Activated B cell treated with CpG ODN at 0.5 μM for 24 hours (primary cell): ENCODE measurements at regions not wholly inside any gene's neighbourhood (a gene's known extent, or its start where the extent isn't known, plus 50 kb on each side); places are given as distances from the start of the nearest gene placed in this dataset.

Experiments used
- ATAC-seq: fragments of 200-7000 bp; cut with Tn5 transposase; one replicate; pipeline ENCODE4 v1.10.0; 2021; ENCODE audit warnings: low read depth, mild to moderate bottlenecking, moderate library complexity
- CTCF ChIA-PET: fragments of 350-600 bp; sonication (Branson Sonifier 250); formaldehyde crosslinking; loops from one replicate; lab custom pipeline; 2021; ENCODE audit warnings: antibody characterized with exemption; lab: Charles Lee
- POLR2A ChIA-PET: fragments of 350-600 bp; sonication (Branson Sonifier 250); formaldehyde crosslinking; loops from one replicate; lab custom pipeline; 2021; ENCODE audit warnings: antibody characterized with exemption; lab: Charles Lee
- DNase-seq: peaks from one replicate; pipeline ENCODE4 v3.0.0; 2022
- H3K27ac Mint-ChIP-seq: one replicate; pipeline ENCODE4 v1.8.0; 2020; ENCODE audit warnings: mixed read lengths
- H3K27me3 Mint-ChIP-seq: one replicate; pipeline ENCODE4 v1.8.0; 2021; ENCODE audit warnings: mixed read lengths
- H3K36me3 Mint-ChIP-seq: one replicate; pipeline ENCODE4 v1.8.0; 2021; ENCODE audit warnings: low read depth, mixed read lengths
- H3K4me1 Mint-ChIP-seq: one replicate; pipeline ENCODE4 v1.8.0; 2021; ENCODE audit warnings: mixed read lengths
- H3K4me3 Mint-ChIP-seq: one replicate; pipeline ENCODE4 v1.8.0; 2020; ENCODE audit warnings: mild to moderate bottlenecking, mixed read lengths
- H3K9me3 Mint-ChIP-seq: one replicate; pipeline ENCODE4 v1.8.0; 2020; ENCODE audit warnings: mixed read lengths
- CTCF ChIP-seq: fragments of 200-600 bp; IDR thresholded peaks from one replicate; pipeline ENCODE4 v1.8.0; 2022; ENCODE audit warnings: antibody characterized with exemption, mild to moderate bottlenecking
- intact Hi-C: fragments of 100-400 bp; cut with micrococcal nuclease; formaldehyde crosslinking; loops from one replicate; pipeline ENCODE4 v1.15.1; 2024

GRCh38 chr3:194977356-194977755 is 291.7 kb downstream of the FAM43A start:
- H3K27me3 Mint-ChIP-seq, result peaks cover 2% of the 10 kb centered on the region
- DNase-seq (no peak), ATAC-seq (no peak)
- ChIA-PET CTCF (interaction anchor here (0.6 to 1.0 kb wide), 3 partner anchors 69 to 295 kb away, joined by 3 read pairs; no protein-coding TSS in a partner anchor), POLR2A (no interaction called here)
- H3K9me3 Mint-ChIP-seq, result no peaks in the 10 kb centered on the region
- TF ChIP-seq CTCF, result no peak
- no peaks in the 10 kb centered on the region for H3K36me3 Mint-ChIP-seq
- H3K27ac Mint-ChIP-seq, result no peak overlapping the region
- intact Hi-C loops, result no loop called here
- H3K4me1 Mint-ChIP-seq, result peaks cover 23% of the 10 kb centered on the region
- no peak overlapping the region for H3K4me3 Mint-ChIP-seq

GRCh38 chr3:194979173-194979572 is 291.8 kb downstream of the XXYLT1 start:
- peaks cover 23% of the 10 kb centered on the region for H3K4me1 Mint-ChIP-seq

GRCh38 chr3:194982472-194982871 is 288.5 kb downstream of the XXYLT1 start:
- DNase-seq (no peak), ATAC-seq (no peak)
- CTCF ChIA-PET, result no interaction called here
- Mint-ChIP-seq H3K27me3 (peaks cover 11% of the 10 kb centered on the region), H3K27ac (no peak overlapping the region), H3K4me1 (no peaks in the 10 kb centered on the region), H3K9me3 (no peaks in the 10 kb centered on the region), H3K36me3 (no peaks in the 10 kb centered on the region), H3K4me3 (no peak overlapping the region)
- intact Hi-C loops, result no loop called here
- TF ChIP-seq CTCF, result no peak
- POLR2A ChIA-PET, result no interaction called here

More at GRCh38 chr3:194979173-194979572, 291.8 kb downstream of the XXYLT1 start:
- POLR2A ChIA-PET, result interaction anchor here (1.0 kb wide), 1 partner anchor 30 kb away, joined by 3 read pairs; no protein-coding TSS in a partner anchor
- ATAC-seq (no peak), DNase-seq (no peak)
- no peak overlapping the region for H3K4me3 Mint-ChIP-seq
- no peak overlapping the region for H3K27ac Mint-ChIP-seq
- no peaks in the 10 kb centered on the region for H3K9me3 Mint-ChIP-seq
- intact Hi-C loops, result no loop called here
- H3K27me3 Mint-ChIP-seq, result peaks cover 6% of the 10 kb centered on the region
- no peak for TF ChIP-seq CTCF
- H3K36me3 Mint-ChIP-seq, result no peaks in the 10 kb centered on the region
- CTCF ChIA-PET, result no interaction called here

GRCh38 chr3:194983121-194983520 is 287.8 kb downstream of the XXYLT1 start:
- Mint-ChIP-seq H3K36me3 (no peaks in the 10 kb centered on the region), H3K4me3 (no peak overlapping the region), H3K27ac (no peak overlapping the region), H3K27me3 (peaks cover 11% of the 10 kb centered on the region), H3K4me1 (no peaks in the 10 kb centered on the region), H3K9me3 (no peaks in the 10 kb centered on the region)
- DNase-seq, result no peak
- CTCF ChIA-PET, result no interaction called here
- TF ChIP-seq CTCF, result no peak
- intact Hi-C loops, result no loop called here
- no peak for ATAC-seq
- POLR2A ChIA-PET, result no interaction called here

- no peak for TF ChIP-seq CTCF
- ATAC-seq (no peak), DNase-seq (no peak)
- Mint-ChIP-seq H3K27ac (no peak overlapping the region), H3K4me3 (no peak overlapping the region), H3K9me3 (no peaks in the 10 kb centered on the region), H3K36me3 (no peaks in the 10 kb centered on the region), H3K27me3 (peaks cover 11% of the 10 kb centered on the region), H3K4me1 (no peaks in the 10 kb centered on the region)
- intact Hi-C loops, result no loop called here
- POLR2A ChIA-PET, result no interaction called here
- CTCF ChIA-PET, result no interaction called here
These were observed 287.3 kb downstream of the XXYLT1 start for GRCh38 chr3:194983620-194984019.
